Smooth muscle cell (in vitro differentiated cells): ENCODE measurements at regions not wholly inside any gene's neighbourhood (a gene's known extent, or its start where the extent isn't known, plus 50 kb on each side); places are given as distances from the start of the nearest gene placed in this dataset.

Experiments
- DNase-seq: peaks from one replicate; lab custom pipeline; 2025; ENCODE audit not compliant: unreplicated experiment; lab: John Stamatoyannopoulos, UW
- H2AFZ ChIP-seq: fragments of 200-600 bp; sonication (generic); 2 replicates; pipeline ENCODE4 v1.6.0; 2016; ENCODE audit warnings: antibody characterized with exemption, low read depth, mild to moderate bottlenecking
- H3F3A ChIP-seq: fragments of 200-600 bp; sonication (generic); 2 replicates; pipeline ENCODE4 v1.6.0; 2017; ENCODE audit warnings: antibody characterized with exemption, low read depth
- H3K27ac ChIP-seq: fragments of 200-600 bp; sonication (generic); 2 replicates; pipeline ENCODE4 v1.5.1; 2016; ENCODE audit warnings: low read depth, mild to moderate bottlenecking
- H3K27me3 ChIP-seq: fragments of 200-600 bp; sonication (generic); 2 replicates; pipeline ENCODE4 v1.6.1; 2016; ENCODE audit warnings: low read depth, mild to moderate bottlenecking
- H3K36me3 ChIP-seq: fragments of 200-600 bp; sonication (generic); 2 replicates; pipeline ENCODE4 v1.5.1; 2016; ENCODE audit warnings: low read depth
- H3K4me1 ChIP-seq: fragments of 200-600 bp; sonication (generic); 2 replicates; pipeline ENCODE4 v1.5.1; 2016; ENCODE audit warnings: low read depth
- H3K4me2 ChIP-seq: fragments of 200-600 bp; sonication (generic); 2 replicates; pipeline ENCODE4 v1.6.0; 2016; ENCODE audit warnings: mild to moderate bottlenecking
- H3K4me3 ChIP-seq: fragments of 200-600 bp; sonication (generic); 2 replicates; pipeline ENCODE4 v1.5.1; 2016; ENCODE audit warnings: mild to moderate bottlenecking
- H3K79me2 ChIP-seq: fragments of 200-600 bp; sonication (generic); 2 replicates; pipeline ENCODE4 v1.6.0; 2016; ENCODE audit warnings: low read depth, mild to moderate bottlenecking
- H3K9ac ChIP-seq: fragments of 200-600 bp; sonication (generic); 2 replicates; pipeline ENCODE4 v1.6.0; 2016; ENCODE audit warnings: low read depth
- H3K9me3 ChIP-seq: fragments of 200-600 bp; sonication (generic); replicated peaks from 2 replicates; pipeline ENCODE4 v1.5.1; 2016; ENCODE audit warnings: low read depth
- H4K20me1 ChIP-seq: fragments of 200-600 bp; sonication (generic); 2 replicates; pipeline ENCODE4 v1.6.0; 2016; ENCODE audit warnings: low read depth
- WGBS: methylation state at CpG from one replicate; pipeline ENCODE4 v1.1.7; 2016; ENCODE audit warnings: low lambda C conversion rate; 5-methylcytosine and 5-hydroxymethylcytosine counted together
- TF ChIP-seq, protein P1 (sequence below): fragments of 200-600 bp; sonication (generic); IDR thresholded peaks from 2 replicates; pipeline ENCODE4 v1.5.1; 2017; ENCODE audit warnings: borderline replicate concordance, mild to moderate bottlenecking, antibody characterized with exemption; ENCODE audit not compliant: insufficient read depth, poor library complexity, severe bottlenecking

DNA sequence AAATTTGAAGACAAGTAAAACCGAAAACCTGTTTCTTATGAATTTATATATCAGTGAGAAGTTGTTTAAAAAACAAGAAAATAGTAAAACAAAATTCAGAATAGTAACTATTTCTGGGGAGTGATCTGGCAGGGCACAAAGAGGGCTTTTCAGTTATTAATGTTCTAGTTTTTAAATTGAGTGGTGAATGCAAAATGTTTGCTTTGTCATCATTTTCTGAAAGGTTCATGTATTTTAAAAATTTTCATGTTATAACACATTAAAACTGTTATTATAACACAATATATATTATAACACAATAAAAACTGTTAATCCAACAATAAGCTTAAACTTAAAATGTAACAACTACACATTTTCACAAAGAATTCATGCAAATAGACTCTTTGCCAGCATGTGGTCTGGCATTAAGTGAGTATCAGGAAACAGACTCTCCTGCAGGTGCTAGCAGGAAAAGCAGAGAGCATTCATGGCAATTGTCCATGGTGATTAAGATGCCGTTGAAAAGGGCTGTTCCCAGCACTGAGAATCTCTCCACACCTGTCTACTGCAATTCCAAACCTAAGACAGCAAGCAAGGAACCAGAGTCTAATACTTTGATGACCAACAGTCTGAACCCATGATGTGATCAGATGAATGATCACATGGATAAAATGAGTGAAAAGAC lies 204.9 kb downstream of the TBX15 start:
- Histone ChIP-seq H3K4me1 (no peaks in the 10 kb centered on the region), H3K4me2 (no peak overlapping the region), H3K9me3 (no peaks in the 10 kb centered on the region), H3F3A (no peaks in the 10 kb centered on the region), H3K27ac (no peak overlapping the region), H3K27me3 (no peaks in the 10 kb centered on the region), H2AFZ (no peak overlapping the region), H3K36me3 (no peaks in the 10 kb centered on the region), H3K4me3 (no peak overlapping the region), H3K79me2 (no peaks in the 10 kb centered on the region), H3K9ac (no peak overlapping the region), H4K20me1 (no peaks in the 10 kb centered on the region)
- no peak for DNase-seq
- TF ChIP-seq, protein P1, sequence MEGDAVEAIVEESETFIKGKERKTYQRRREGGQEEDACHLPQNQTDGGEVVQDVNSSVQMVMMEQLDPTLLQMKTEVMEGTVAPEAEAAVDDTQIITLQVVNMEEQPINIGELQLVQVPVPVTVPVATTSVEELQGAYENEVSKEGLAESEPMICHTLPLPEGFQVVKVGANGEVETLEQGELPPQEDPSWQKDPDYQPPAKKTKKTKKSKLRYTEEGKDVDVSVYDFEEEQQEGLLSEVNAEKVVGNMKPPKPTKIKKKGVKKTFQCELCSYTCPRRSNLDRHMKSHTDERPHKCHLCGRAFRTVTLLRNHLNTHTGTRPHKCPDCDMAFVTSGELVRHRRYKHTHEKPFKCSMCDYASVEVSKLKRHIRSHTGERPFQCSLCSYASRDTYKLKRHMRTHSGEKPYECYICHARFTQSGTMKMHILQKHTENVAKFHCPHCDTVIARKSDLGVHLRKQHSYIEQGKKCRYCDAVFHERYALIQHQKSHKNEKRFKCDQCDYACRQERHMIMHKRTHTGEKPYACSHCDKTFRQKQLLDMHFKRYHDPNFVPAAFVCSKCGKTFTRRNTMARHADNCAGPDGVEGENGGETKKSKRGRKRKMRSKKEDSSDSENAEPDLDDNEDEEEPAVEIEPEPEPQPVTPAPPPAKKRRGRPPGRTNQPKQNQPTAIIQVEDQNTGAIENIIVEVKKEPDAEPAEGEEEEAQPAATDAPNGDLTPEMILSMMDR = no peak
- 82% methylated on average over 2 of the region's 2 CpGs for WGBS

DNA sequence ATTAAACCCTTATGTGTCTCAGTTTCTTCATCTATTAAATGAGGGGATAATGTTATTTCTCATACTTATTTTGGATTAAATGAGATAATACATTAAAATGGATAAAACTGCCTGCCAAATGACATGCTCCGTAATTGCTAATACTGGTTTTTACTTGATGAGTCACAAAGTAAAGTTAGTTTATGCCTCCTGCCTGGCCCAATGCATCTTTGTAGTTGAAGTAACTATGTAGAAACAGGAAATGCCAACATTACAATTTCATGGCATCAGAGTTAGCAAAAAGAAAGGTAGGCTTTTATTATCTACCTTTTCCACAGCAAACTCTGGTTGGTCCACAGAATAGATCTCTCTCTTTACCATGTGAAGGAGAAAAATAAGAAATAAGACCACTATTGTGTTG lies 214.5 kb downstream of the TBX15 start:
- H3K79me2 ChIP-seq = no peaks in the 10 kb centered on the region
- TF ChIP-seq, protein P1 = no peak
- peaks cover 4% of the 10 kb centered on the region for H3K27me3 ChIP-seq
- H3K9ac ChIP-seq = no peak overlapping the region
- 72% methylated on average over 1 of the region's 1 CpG for WGBS
- H3K4me2 ChIP-seq = no peak overlapping the region
- no peak overlapping the region for H3K27ac ChIP-seq
- H2AFZ ChIP-seq = no peak overlapping the region
- H4K20me1 ChIP-seq = no peaks in the 10 kb centered on the region
- DNase-seq = no peak
- H3F3A ChIP-seq = no peaks in the 10 kb centered on the region
- no peak overlapping the region for H3K4me3 ChIP-seq
- H3K9me3 ChIP-seq = no peaks in the 10 kb centered on the region
- no peaks in the 10 kb centered on the region for H3K36me3 ChIP-seq
- H3K4me1 ChIP-seq = no peaks in the 10 kb centered on the region

DNA sequence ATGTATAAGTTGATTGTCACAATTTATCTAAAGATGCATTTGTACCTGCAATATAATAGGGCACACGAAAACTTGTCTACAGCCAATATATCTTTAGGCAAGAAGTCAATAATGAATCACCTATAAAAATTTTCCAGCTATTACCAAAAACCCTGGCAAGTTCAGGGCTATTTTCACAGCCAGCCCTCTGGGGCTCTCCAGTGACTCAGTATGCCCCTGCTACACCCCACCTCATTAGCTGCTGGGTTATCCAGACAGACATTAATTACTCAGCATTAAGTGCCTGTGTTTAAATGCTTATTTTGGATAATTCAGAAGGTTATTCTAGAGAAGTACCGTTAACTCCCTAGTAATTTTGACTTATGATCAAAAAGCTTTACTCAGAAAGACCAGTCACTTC lies 220.2 kb downstream of the TBX15 start:
- H4K20me1 ChIP-seq = no peaks in the 10 kb centered on the region
- no peaks in the 10 kb centered on the region for H3K4me1 ChIP-seq
- H3K9me3 ChIP-seq = peaks cover 6% of the 10 kb centered on the region
- no peak for DNase-seq
- TF ChIP-seq, protein P1 = no peak
- H3K9ac ChIP-seq = no peak overlapping the region
- H3K4me2 ChIP-seq = no peak overlapping the region
- no peak overlapping the region for H3K27ac ChIP-seq
- no peaks in the 10 kb centered on the region for H3F3A ChIP-seq
- WGBS = 75% methylated on average over 2 of the region's 2 CpGs
- H3K27me3 ChIP-seq = peaks cover 4% of the 10 kb centered on the region
- H3K79me2 ChIP-seq = no peaks in the 10 kb centered on the region
- H3K36me3 ChIP-seq = peaks cover 6% of the 10 kb centered on the region
- H3K4me3 ChIP-seq = no peak overlapping the region
- no peak overlapping the region for H2AFZ ChIP-seq

DNA sequence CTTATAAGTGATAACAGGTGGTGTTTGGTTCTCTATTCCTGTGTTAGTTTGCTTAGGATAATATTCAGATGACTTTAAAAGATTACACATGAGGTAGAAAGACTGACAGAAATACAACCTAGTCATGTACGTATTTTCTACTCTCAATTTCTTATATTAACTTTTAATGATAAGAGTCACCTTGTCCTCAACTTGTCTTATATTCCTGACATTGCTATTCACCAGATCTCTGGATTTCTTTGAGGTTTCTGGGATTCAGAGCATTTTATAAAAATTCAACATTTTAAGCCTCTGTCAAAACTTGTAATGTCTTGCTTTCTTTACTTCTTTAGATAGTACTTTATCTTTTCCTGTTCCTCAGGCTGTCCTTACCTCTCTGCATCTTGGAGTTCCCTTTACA lies 234.2 kb downstream of the TBX15 start:
- H3F3A ChIP-seq = no peaks in the 10 kb centered on the region
- H3K79me2 ChIP-seq = no peaks in the 10 kb centered on the region
- H3K4me1 ChIP-seq = no peaks in the 10 kb centered on the region
- WGBS = 82% methylated on average over 1 of the region's 1 CpG
- H3K27ac ChIP-seq = no peak overlapping the region
- DNase-seq = no peak
- H3K9ac ChIP-seq = no peak overlapping the region
- TF ChIP-seq, protein P1 = no peak
- no peaks in the 10 kb centered on the region for H3K9me3 ChIP-seq
- H2AFZ ChIP-seq = no peak overlapping the region
- peaks cover 34% of the 10 kb centered on the region for H3K27me3 ChIP-seq
- H3K4me3 ChIP-seq = no peak overlapping the region
- H3K36me3 ChIP-seq = no peaks in the 10 kb centered on the region
- H4K20me1 ChIP-seq = no peaks in the 10 kb centered on the region
- no peak overlapping the region for H3K4me2 ChIP-seq
